HepG2 (cell line): ENCODE measurements at regions not wholly inside any gene's neighbourhood (a gene's known extent, or its start where the extent isn't known, plus 50 kb on each side); places are given as distances from the start of the nearest gene placed in this dataset.

Source experiments
- ATAC-seq: fragments of 200-7000 bp; cut with Tn5 transposase; 3 replicates; pipeline ENCODE4 v1.9.1; 2020; ENCODE audit warnings: mild to moderate bottlenecking, moderate library complexity
- BruUV-seq: library from RNA; stranded (reverse); fragments of 400-500 nt; replicated peaks from 2 replicates; lab custom pipeline; 2021; lab: Mats Ljungman, UMichigan
- CTCF ChIA-PET: fragments of 300-600 bp; formaldehyde crosslinking; extraction: SDS; loops from one replicate; lab custom pipeline; 2021; ENCODE audit warnings: low total read pairs, inconsistent platforms, low intra/inter-chr PET ratio; lab: Yijun Ruan, JAX
- POLR2A ChIA-PET: fragments of 350-600 bp; sonication (Branson Sonifier 250); formaldehyde crosslinking; loops from one replicate; lab custom pipeline; 2020; ENCODE audit warnings: antibody characterized with exemption, inconsistent platforms; lab: Yijun Ruan, JAX
- DNase-seq: peaks from one replicate; pipeline ENCODE4 v3.0.0-alpha.2; 2015; ENCODE audit warnings: low spot score
- FAIRE-seq: peaks from 3 replicates; lab custom pipeline; 2011; peaks lifted over from hg19 to GRCh38; lab: Jason Lieb, UNC
- H2AFZ ChIP-seq: one replicate; pipeline ENCODE4 v1.6.1; 2011; ENCODE audit warnings: low read length, inconsistent platforms
- H3K27ac ChIP-seq: fragments of 300-600 bp; 3 replicates; pipeline ENCODE4 v1.8.0; 2011; ENCODE audit warnings: mixed run types, mild to moderate bottlenecking, mixed read lengths, low read length, inconsistent platforms; ENCODE audit not compliant: insufficient read depth; ENCODE audit errors: extremely low read length
- H3K27me3 ChIP-seq, 2 experiments: fragments of 200-600 bp in 1 of 2; 2 replicates in 1 of 2; 3 replicates in 1 of 2; pipeline versions ENCODE4 v1.6.0 to v1.8.0; 2011; ENCODE audit warnings: low read length in 2 of 2, mild to moderate bottlenecking in 2 of 2, moderate library complexity in 2 of 2, inconsistent platforms in 1 of 2; ENCODE audit not compliant: insufficient read depth in 2 of 2, control insufficient read depth in 1 of 2
- H3K36me3 ChIP-seq, 2 experiments: fragments of 200-600 bp in 1 of 2; replicated peaks in 1 of 2; 2 replicates in 1 of 2; 3 replicates in 1 of 2; pipeline versions ENCODE4 v1.5.1 to v1.8.0; 2011; ENCODE audit warnings: low read length in 2 of 2, inconsistent platforms in 1 of 2; ENCODE audit not compliant: insufficient read depth in 2 of 2, control insufficient read depth in 1 of 2
- H3K4me1 ChIP-seq: 2 replicates; pipeline ENCODE4 v1.5.1; 2012; ENCODE audit warnings: low read length, inconsistent platforms; ENCODE audit not compliant: insufficient read depth
- H3K4me2 ChIP-seq: 2 replicates; pipeline ENCODE4 v1.6.0; 2011; ENCODE audit warnings: low read depth, low read length, inconsistent platforms
- H3K4me3 ChIP-seq, 3 experiments: fragments of 200-600 bp in 1 of 3; sonication (generic), shearing (Covaris generic) in 1 of 3; replicated peaks in 1 of 3; 2 replicates each; pipeline ENCODE4 v1.5.1; 2011 to 2016; ENCODE audit warnings: low read length in 3 of 3, inconsistent platforms in 2 of 3, low read depth in 2 of 3, mild to moderate bottlenecking in 2 of 3, control low read depth in 1 of 3, mixed read lengths in 1 of 3; ENCODE audit not compliant: insufficient read depth in 1 of 3
- H3K79me2 ChIP-seq: one replicate; pipeline ENCODE4 v1.6.1; 2011; ENCODE audit warnings: low read length, inconsistent platforms; ENCODE audit not compliant: insufficient read depth
- H3K9ac ChIP-seq: 2 replicates; pipeline ENCODE4 v1.6.0; 2011; ENCODE audit warnings: mild to moderate bottlenecking, low read depth, low read length, inconsistent platforms; ENCODE audit not compliant: insufficient read depth
- H3K9me3 ChIP-seq: 2 replicates; pipeline ENCODE4 v1.5.1; 2012; ENCODE audit warnings: mild to moderate bottlenecking, low read length
- H4K20me1 ChIP-seq: 2 replicates; pipeline ENCODE4 v1.6.0; 2011; ENCODE audit warnings: inconsistent platforms, mild to moderate bottlenecking, low read length, moderate library complexity; ENCODE audit not compliant: insufficient read depth
- CHCHD3 ChIP-seq: sonication (generic); formaldehyde crosslinking; IDR thresholded peaks from 2 replicates; pipeline ENCODE4 v1.8.0; 2022; ENCODE audit warnings: mild to moderate bottlenecking, missing genetic modification reagents, moderate library complexity
- KLF12 ChIP-seq: sonication (generic); formaldehyde crosslinking; IDR thresholded peaks from 2 replicates; pipeline ENCODE4 v1.4.0; 2020; ENCODE audit warnings: missing genetic modification reagents, borderline replicate concordance
- MYNN ChIP-seq: sonication (generic); formaldehyde crosslinking; IDR thresholded peaks from 2 replicates; pipeline ENCODE4 v1.4.0; 2020; ENCODE audit warnings: mild to moderate bottlenecking, low read depth, missing genetic modification reagents
- PRMT3 ChIP-seq: sonication (generic); formaldehyde crosslinking; IDR thresholded peaks from 2 replicates; pipeline ENCODE4 v1.8.1; 2022; ENCODE audit warnings: low read depth, mild to moderate bottlenecking, moderate library complexity, missing genetic modification reagents, borderline replicate concordance
- ZNF670 ChIP-seq: sonication (generic); formaldehyde crosslinking; IDR thresholded peaks from 2 replicates; pipeline ENCODE4 v1.8.0; 2022; ENCODE audit warnings: mild to moderate bottlenecking, missing genetic modification reagents, borderline replicate concordance
- ZNF747 ChIP-seq: sonication (generic); formaldehyde crosslinking; IDR thresholded peaks from 2 replicates; pipeline ENCODE4 v1.8.1; 2023; ENCODE audit warnings: missing genetic modification reagents, mild to moderate bottlenecking, borderline replicate concordance
- ZNF781 ChIP-seq: sonication (generic); formaldehyde crosslinking; IDR thresholded peaks from 2 replicates; pipeline ENCODE4 v1.5.1; 2020; ENCODE audit warnings: borderline replicate concordance, mild to moderate bottlenecking, missing genetic modification reagents; ENCODE audit errors: not compliant biosample characterization
- WGBS: methylation state at CpG from one replicate; pipeline ENCODE4 v1.1.6; 2017; ENCODE audit warnings: low lambda C conversion rate; 5-methylcytosine and 5-hydroxymethylcytosine counted together
- in situ Hi-C: cut with HindIII; loops from 2 replicates; pipeline ENCODE4 v1.10.0; 2017; ENCODE audit warnings: low pct_unique_long_range_greater_than_20kb; ENCODE audit not compliant: extremely low pct_ligation_motif_present
- intact Hi-C: fragments of 100-400 bp; cut with micrococcal nuclease; formaldehyde crosslinking; loops from one replicate; pipeline ENCODE4 v1.10.0; 2022; ENCODE audit not compliant: unreplicated experiment
- TF ChIP-seq, protein P1 (sequence below): IDR thresholded peaks from 2 replicates; pipeline ENCODE4 v1.4.0; 2020; ENCODE audit warnings: mild to moderate bottlenecking, missing genetic modification reagents
- TF ChIP-seq, protein P2 (sequence below): sonication (generic); IDR thresholded peaks from 2 replicates; pipeline ENCODE4 v1.6.1; 2016; ENCODE audit warnings: low read depth, borderline replicate concordance

DNA sequence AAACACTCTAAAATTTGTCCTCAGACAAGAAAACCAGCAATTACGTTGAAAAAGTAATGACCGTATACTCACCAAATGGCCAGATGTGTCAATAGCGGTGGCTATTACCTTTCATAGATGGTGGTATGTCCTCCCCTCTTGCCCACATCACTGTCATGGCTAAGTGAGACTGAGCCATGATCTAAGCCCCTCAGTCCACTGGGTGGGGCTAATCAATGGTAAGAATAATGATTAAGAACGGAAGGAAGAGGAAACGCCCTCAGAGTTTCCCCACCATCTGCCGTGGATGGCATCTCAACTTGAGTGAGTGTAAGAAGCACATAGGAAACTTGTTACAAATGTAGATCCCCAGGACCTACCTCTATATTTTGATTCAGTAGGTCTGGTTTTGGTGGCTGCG is 65.8 kb upstream of the EFEMP1 start (continued):
- TF ChIP-seq ZNF781 (CRISPR knock-in tag) (no peak), ZNF670 (CRISPR knock-in tag) (no peak)

DNA sequence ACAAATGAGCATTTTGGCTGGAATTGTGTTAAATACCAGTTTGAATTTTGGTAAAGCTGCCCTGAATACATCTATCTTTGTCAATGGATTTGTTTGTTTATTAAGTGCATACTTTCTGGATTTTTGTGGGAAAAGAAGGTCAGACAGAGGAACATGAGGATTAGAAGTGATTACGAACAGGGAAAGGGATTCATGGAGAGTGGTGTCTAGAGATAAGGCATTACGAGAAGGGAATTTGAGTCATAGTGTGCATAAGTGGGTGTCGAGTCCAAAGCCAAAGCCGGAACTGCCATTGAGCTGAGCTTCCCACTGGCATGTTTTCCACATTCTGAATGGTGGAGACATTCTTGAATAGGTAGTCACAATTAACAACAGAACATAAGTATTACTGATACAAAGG is 68.9 kb upstream of the EFEMP1 start:
- TF ChIP-seq, protein P1, sequence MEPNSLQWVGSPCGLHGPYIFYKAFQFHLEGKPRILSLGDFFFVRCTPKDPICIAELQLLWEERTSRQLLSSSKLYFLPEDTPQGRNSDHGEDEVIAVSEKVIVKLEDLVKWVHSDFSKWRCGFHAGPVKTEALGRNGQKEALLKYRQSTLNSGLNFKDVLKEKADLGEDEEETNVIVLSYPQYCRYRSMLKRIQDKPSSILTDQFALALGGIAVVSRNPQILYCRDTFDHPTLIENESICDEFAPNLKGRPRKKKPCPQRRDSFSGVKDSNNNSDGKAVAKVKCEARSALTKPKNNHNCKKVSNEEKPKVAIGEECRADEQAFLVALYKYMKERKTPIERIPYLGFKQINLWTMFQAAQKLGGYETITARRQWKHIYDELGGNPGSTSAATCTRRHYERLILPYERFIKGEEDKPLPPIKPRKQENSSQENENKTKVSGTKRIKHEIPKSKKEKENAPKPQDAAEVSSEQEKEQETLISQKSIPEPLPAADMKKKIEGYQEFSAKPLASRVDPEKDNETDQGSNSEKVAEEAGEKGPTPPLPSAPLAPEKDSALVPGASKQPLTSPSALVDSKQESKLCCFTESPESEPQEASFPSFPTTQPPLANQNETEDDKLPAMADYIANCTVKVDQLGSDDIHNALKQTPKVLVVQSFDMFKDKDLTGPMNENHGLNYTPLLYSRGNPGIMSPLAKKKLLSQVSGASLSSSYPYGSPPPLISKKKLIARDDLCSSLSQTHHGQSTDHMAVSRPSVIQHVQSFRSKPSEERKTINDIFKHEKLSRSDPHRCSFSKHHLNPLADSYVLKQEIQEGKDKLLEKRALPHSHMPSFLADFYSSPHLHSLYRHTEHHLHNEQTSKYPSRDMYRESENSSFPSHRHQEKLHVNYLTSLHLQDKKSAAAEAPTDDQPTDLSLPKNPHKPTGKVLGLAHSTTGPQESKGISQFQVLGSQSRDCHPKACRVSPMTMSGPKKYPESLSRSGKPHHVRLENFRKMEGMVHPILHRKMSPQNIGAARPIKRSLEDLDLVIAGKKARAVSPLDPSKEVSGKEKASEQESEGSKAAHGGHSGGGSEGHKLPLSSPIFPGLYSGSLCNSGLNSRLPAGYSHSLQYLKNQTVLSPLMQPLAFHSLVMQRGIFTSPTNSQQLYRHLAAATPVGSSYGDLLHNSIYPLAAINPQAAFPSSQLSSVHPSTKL (CRISPR knock-in tag): no peak
- TF ChIP-seq CHCHD3 (CRISPR knock-in tag) (no peak), KLF12 (CRISPR knock-in tag) (no peak), MYNN (CRISPR knock-in tag) (no peak), PRMT3 (CRISPR knock-in tag) (no peak), ZNF747 (no peak)
- TF ChIP-seq, protein P2, sequence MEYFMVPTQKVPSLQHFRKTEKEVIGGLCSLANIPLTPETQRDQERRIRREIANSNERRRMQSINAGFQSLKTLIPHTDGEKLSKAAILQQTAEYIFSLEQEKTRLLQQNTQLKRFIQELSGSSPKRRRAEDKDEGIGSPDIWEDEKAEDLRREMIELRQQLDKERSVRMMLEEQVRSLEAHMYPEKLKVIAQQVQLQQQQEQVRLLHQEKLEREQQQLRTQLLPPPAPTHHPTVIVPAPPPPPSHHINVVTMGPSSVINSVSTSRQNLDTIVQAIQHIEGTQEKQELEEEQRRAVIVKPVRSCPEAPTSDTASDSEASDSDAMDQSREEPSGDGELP: no peak
- intact Hi-C loops (no loop called here), in situ Hi-C loops (no loop called here)
- Histone ChIP-seq H3K4me2 (no peak overlapping the region), H3K4me1 (no peaks in the 10 kb centered on the region), H3K79me2 (no peaks in the 10 kb centered on the region), H3K36me3 (no peaks in the 10 kb centered on the region), H4K20me1 (no peaks in the 10 kb centered on the region), H3K9ac (no peak overlapping the region), H3K9me3 (no peaks in the 10 kb centered on the region), H3K4me3 (no peak overlapping the region), H3K27ac (no peak overlapping the region), H3K27me3 (no peaks in the 10 kb centered on the region), H2AFZ (no peak overlapping the region)
- FAIRE-seq (no peak), DNase-seq (peak; percentile 35), ATAC-seq (no peak)
- WGBS: 4% methylated on average over 4 of the region's 4 CpGs
- ChIA-PET CTCF (no interaction called here), POLR2A (no interaction called here)
- no TSS peak for BruUV-seq
